MM.1S (cell line): ENCODE measurements at regions not wholly inside any gene's neighbourhood (a gene's known extent, or its start where the extent isn't known, plus 50 kb on each side); places are given as distances from the start of the nearest gene placed in this dataset.

ENCODE experiments used
- DNase-seq: peaks from one replicate; pipeline ENCODE4 v3.0.0-alpha.2; 2015
- H2AFZ ChIP-seq: fragments of 300-600 bp; sonication (generic); 2 replicates; pipeline ENCODE4 v1.6.0; 2016; ENCODE audit warnings: antibody characterized with exemption, low read length
- H3F3A ChIP-seq: fragments of 300-600 bp; sonication (generic); 2 replicates; pipeline ENCODE4 v1.6.1; 2016; ENCODE audit warnings: mild to moderate bottlenecking, antibody characterized with exemption, low read length, moderate library complexity, mixed read lengths; ENCODE audit not compliant: insufficient read depth
- H3K27ac ChIP-seq: fragments of 300-600 bp; sonication (generic); 2 replicates; pipeline ENCODE4 v1.5.1; 2016; ENCODE audit warnings: mild to moderate bottlenecking, low read length
- H3K27me3 ChIP-seq: fragments of 300-600 bp; sonication (generic); replicated peaks from 2 replicates; pipeline ENCODE4 v1.6.0; 2016; ENCODE audit warnings: low read length; ENCODE audit not compliant: insufficient read depth
- H3K36me3 ChIP-seq: fragments of 300-600 bp; sonication (generic); replicated peaks from 2 replicates; pipeline ENCODE4 v1.6.1; 2016; ENCODE audit warnings: mild to moderate bottlenecking, low read length, mixed read lengths; ENCODE audit not compliant: insufficient read depth
- H3K4me1 ChIP-seq: fragments of 300-600 bp; sonication (generic); 2 replicates; pipeline ENCODE4 v1.6.1; 2016; ENCODE audit warnings: low read length, mixed read lengths
- H3K4me2 ChIP-seq: fragments of 300-600 bp; sonication (generic); 2 replicates; pipeline ENCODE4 v1.6.0; 2016; ENCODE audit warnings: low read depth, low read length
- H3K4me3 ChIP-seq: fragments of 300-600 bp; sonication (generic); 2 replicates; pipeline ENCODE4 v1.5.1; 2016; ENCODE audit warnings: low read length, mixed read lengths
- H3K79me2 ChIP-seq: fragments of 300-600 bp; sonication (generic); 2 replicates; pipeline ENCODE4 v1.6.1; 2016; ENCODE audit warnings: mixed run types, low read length, mixed read lengths
- H3K9ac ChIP-seq: fragments of 300-600 bp; sonication (generic); 2 replicates; pipeline ENCODE4 v1.6.1; 2016; ENCODE audit warnings: low read length, mixed read lengths
- H3K9me2 ChIP-seq: fragments of 300-600 bp; sonication (generic); replicated peaks from 2 replicates; pipeline ENCODE4 v1.6.1; 2016; ENCODE audit warnings: mild to moderate bottlenecking, low read length, mixed read lengths; ENCODE audit not compliant: insufficient read depth
- H3K9me3 ChIP-seq: fragments of 300-600 bp; sonication (generic); replicated peaks from 2 replicates; pipeline ENCODE4 v1.6.1; 2016; ENCODE audit warnings: mild to moderate bottlenecking, low read length, mixed read lengths; ENCODE audit not compliant: insufficient read depth
- H4K20me1 ChIP-seq: fragments of 300-600 bp; sonication (generic); 2 replicates; pipeline ENCODE4 v1.6.1; 2016; ENCODE audit warnings: mild to moderate bottlenecking, low read length, moderate library complexity, mixed read lengths; ENCODE audit not compliant: insufficient read depth
- CTCF ChIP-seq: fragments of 300-600 bp; sonication (generic); IDR thresholded peaks from 2 replicates; pipeline ENCODE4 v1.5.1; 2016; ENCODE audit warnings: antibody characterized with exemption, low read length, mixed read lengths
- EZH2 ChIP-seq: fragments of 300-600 bp; sonication (generic); optimal IDR thresholded peaks from 2 replicates; pipeline ENCODE3; 2017; ENCODE audit warnings: low read depth, mild to moderate bottlenecking, antibody characterized with exemption, low read length, mixed read lengths
- EZH2phosphoT487 ChIP-seq: fragments of 300-600 bp; sonication (generic); IDR thresholded peaks from 2 replicates; pipeline ENCODE4 v1.6.1; 2018; ENCODE audit warnings: antibody characterized with exemption, low read length

GRCh38 chr10:76719006-76719405 lies 918.6 kb downstream of the KCNMA1 start:
- no peak overlapping the region for H3K4me3 ChIP-seq
- no peak overlapping the region for H3K4me2 ChIP-seq
- H4K20me1 ChIP-seq: no peaks in the 10 kb centered on the region
- no peak overlapping the region for H2AFZ ChIP-seq
- no peak for DNase-seq
- no peak overlapping the region for H3K9ac ChIP-seq
- no peaks in the 10 kb centered on the region for H3K9me2 ChIP-seq
- TF ChIP-seq EZH2phosphoT487: no peak
- TF ChIP-seq EZH2: no peak
- no peak for TF ChIP-seq CTCF
- H3F3A ChIP-seq: no peaks in the 10 kb centered on the region
- no peaks in the 10 kb centered on the region for H3K79me2 ChIP-seq
- no peaks in the 10 kb centered on the region for H3K27me3 ChIP-seq
- H3K9me3 ChIP-seq: no peaks in the 10 kb centered on the region
- no peaks in the 10 kb centered on the region for H3K36me3 ChIP-seq
- H3K4me1 ChIP-seq: no peaks in the 10 kb centered on the region
- H3K27ac ChIP-seq: no peak overlapping the region

GRCh38 chr10:76717141-76717540 lies 920.5 kb downstream of the KCNMA1 start:
- Histone ChIP-seq H3K9ac (no peak overlapping the region), H3K79me2 (no peaks in the 10 kb centered on the region), H3K9me2 (no peaks in the 10 kb centered on the region), H3K27ac (no peak overlapping the region), H2AFZ (no peak overlapping the region), H3K4me1 (no peaks in the 10 kb centered on the region), H3K4me3 (no peak overlapping the region), H4K20me1 (no peaks in the 10 kb centered on the region), H3K36me3 (no peaks in the 10 kb centered on the region), H3K27me3 (no peaks in the 10 kb centered on the region), H3K9me3 (no peaks in the 10 kb centered on the region), H3F3A (no peaks in the 10 kb centered on the region), H3K4me2 (no peak overlapping the region; the same call in 1 of the 2 replicates)
- DNase-seq: no peak
- no peak for TF ChIP-seq CTCF
- TF ChIP-seq EZH2: no peak
- no peak for TF ChIP-seq EZH2phosphoT487

- H3F3A ChIP-seq: no peaks in the 10 kb centered on the region
- no peaks in the 10 kb centered on the region for H3K27me3 ChIP-seq
- no peaks in the 10 kb centered on the region for H3K79me2 ChIP-seq
- no peak for DNase-seq
- H3K4me1 ChIP-seq: no peaks in the 10 kb centered on the region
- no peak overlapping the region for H2AFZ ChIP-seq
- TF ChIP-seq EZH2phosphoT487 (no peak), CTCF (no peak), EZH2 (no peak)
- H3K9me3 ChIP-seq: no peaks in the 10 kb centered on the region
- no peaks in the 10 kb centered on the region for H3K36me3 ChIP-seq
- no peak overlapping the region for H3K4me3 ChIP-seq
- no peak overlapping the region for H3K4me2 ChIP-seq
- no peak overlapping the region for H3K9ac ChIP-seq
- H3K9me2 ChIP-seq: no peaks in the 10 kb centered on the region
- H4K20me1 ChIP-seq: no peaks in the 10 kb centered on the region
- no peak overlapping the region for H3K27ac ChIP-seq
Measured at GRCh38 chr10:76711222-76711997, 926.2 kb downstream of the KCNMA1 start.
